ENCODE measurements at regions not wholly inside any gene's neighbourhood (a gene's known extent, or its start where the extent isn't known, plus 50 kb on each side); places are given as distances from the start of the nearest gene placed in this dataset.
A peak's percentile ranks its signal among the peaks of the same experiment; 100 is the strongest.

GRCh38 chr11:19604679-19605375 lies 107.8 kb upstream of the NAV2 start:
- no peak for DNase-seq
- Mint-ChIP-seq H3K36me3 (ENCODE audit: insufficient read depth, unreplicated experiment) (no peaks in the 10 kb centered on the region), H3K4me3 (ENCODE audit: unreplicated experiment) (no peak overlapping the region), H3K4me1 (ENCODE audit: low read depth, unreplicated experiment) (no peaks in the 10 kb centered on the region), H3K27me3 (ENCODE audit: insufficient read depth, unreplicated experiment) (peaks cover 10% of the 10 kb centered on the region), H3K9me3 (ENCODE audit: unreplicated experiment) (peaks cover 17% of the 10 kb centered on the region), H3K27ac (ENCODE audit: unreplicated experiment) (no peak overlapping the region)
- Histone ChIP-seq H3K9me3 (no peaks in the 10 kb centered on the region), H3K4me1 (no peaks in the 10 kb centered on the region), H3K4me3 (ENCODE audit: low read depth, low read length) (no peak overlapping the region), H3K27me3 (replicated peaks; ENCODE audit: control insufficient read depth, insufficient read depth, low read length) (no peaks in the 10 kb centered on the region), H3K36me3 (ENCODE audit: control insufficient read depth, insufficient read depth, low read length) (no peaks in the 10 kb centered on the region)
- BruUV-seq (replicated peaks) = no TSS peak
- POLR2A ChIA-PET = no interaction called here
- intact Hi-C loops (cut with micrococcal nuclease; ENCODE audit: unreplicated experiment) = no loop called here
- TF ChIP-seq CTCF (IDR thresholded peaks at IDR 0.05; ENCODE audit: insufficient read depth in 1 of 2, low read depth in 1 of 2, low read length in 1 of 2, severe bottlenecking in 1 of 2, unreplicated experiment in 1 of 2) = no peak
- CTCF ChIA-PET = no interaction called here

GRCh38 chr11:19603771-19604170 lies 108.9 kb upstream of the NAV2 start:
- POLR2A ChIA-PET = no interaction called here
- CTCF ChIA-PET = no interaction called here
- H3K27me3 ChIP-seq (replicated peaks; ENCODE audit: control insufficient read depth, insufficient read depth, low read length) = no peaks in the 10 kb centered on the region
- Mint-ChIP-seq H3K27me3 (ENCODE audit: insufficient read depth, unreplicated experiment) (peaks cover 4% of the 10 kb centered on the region), H3K4me3 (ENCODE audit: unreplicated experiment) (no peak overlapping the region), H3K4me1 (ENCODE audit: low read depth, unreplicated experiment) (no peaks in the 10 kb centered on the region), H3K36me3 (ENCODE audit: insufficient read depth, unreplicated experiment) (no peaks in the 10 kb centered on the region), H3K27ac (ENCODE audit: unreplicated experiment) (peak overlapping the region; percentile 20), H3K9me3 (ENCODE audit: unreplicated experiment) (peaks cover 17% of the 10 kb centered on the region)
- no peaks in the 10 kb centered on the region for H3K4me1 ChIP-seq
- intact Hi-C loops (cut with micrococcal nuclease; ENCODE audit: unreplicated experiment) = no loop called here
- no peaks in the 10 kb centered on the region for H3K36me3 ChIP-seq (ENCODE audit: control insufficient read depth, insufficient read depth, low read length)
- no TSS peak for BruUV-seq (replicated peaks)
- no peak overlapping the region for H3K4me3 ChIP-seq (ENCODE audit: low read depth, low read length)
- no peak for TF ChIP-seq CTCF (IDR thresholded peaks at IDR 0.05; ENCODE audit: insufficient read depth in 1 of 2, low read depth in 1 of 2, low read length in 1 of 2, severe bottlenecking in 1 of 2, unreplicated experiment in 1 of 2)
- H3K9me3 ChIP-seq = no peaks in the 10 kb centered on the region
- DNase-seq = no peak

GRCh38 chr11:19602891-19603290 lies 109.7 kb upstream of the NAV2 start:
- intact Hi-C loops (cut with micrococcal nuclease; ENCODE audit: unreplicated experiment) = no loop called here
- no peaks in the 10 kb centered on the region for H3K9me3 ChIP-seq
- H3K36me3 Mint-ChIP-seq (ENCODE audit: insufficient read depth, unreplicated experiment) = no peaks in the 10 kb centered on the region
- H3K4me1 Mint-ChIP-seq (ENCODE audit: low read depth, unreplicated experiment) = no peaks in the 10 kb centered on the region
- H3K4me1 ChIP-seq = no peaks in the 10 kb centered on the region
- H3K4me3 Mint-ChIP-seq (ENCODE audit: unreplicated experiment) = no peak overlapping the region
- ChIA-PET POLR2A (no interaction called here), CTCF (no interaction called here)
- no peak for TF ChIP-seq CTCF (IDR thresholded peaks at IDR 0.05; ENCODE audit: insufficient read depth in 1 of 2, low read depth in 1 of 2, low read length in 1 of 2, severe bottlenecking in 1 of 2, unreplicated experiment in 1 of 2)
- H3K27ac Mint-ChIP-seq (ENCODE audit: unreplicated experiment) = no peak overlapping the region
- peaks cover 17% of the 10 kb centered on the region for H3K9me3 Mint-ChIP-seq (ENCODE audit: unreplicated experiment)
- DNase-seq = no peak
- BruUV-seq (replicated peaks) = no TSS peak
- H3K27me3 ChIP-seq (replicated peaks; ENCODE audit: control insufficient read depth, insufficient read depth, low read length) = no peaks in the 10 kb centered on the region
- H3K36me3 ChIP-seq (ENCODE audit: control insufficient read depth, insufficient read depth, low read length) = no peaks in the 10 kb centered on the region
- peaks cover 4% of the 10 kb centered on the region for H3K27me3 Mint-ChIP-seq (ENCODE audit: insufficient read depth, unreplicated experiment)
- no peak overlapping the region for H3K4me3 ChIP-seq (ENCODE audit: low read depth, low read length)

Measured in Caco-2 (cell line).